Right ventricle myocardium inferior (tissue), 1 donor: ENCODE measurements at regions not wholly inside any gene's neighbourhood (a gene's known extent, or its start where the extent isn't known, plus 50 kb on each side); places are given as distances from the start of the nearest gene placed in this dataset.

Experiments
- ATAC-seq: fragments of 200-7000 bp; cut with Tn5 transposase; one replicate; pipeline ENCODE4 v1.9.1; 2020; ENCODE audit warnings: mild to moderate bottlenecking, moderate library complexity
- DNase-seq: peaks from one replicate; pipeline ENCODE4 v3.0.0; 2021; ENCODE audit errors: missing footprints
- intact Hi-C: fragments of 100-400 bp; cut with DNase I; formaldehyde crosslinking; loops from one replicate; pipeline ENCODE4 v1.11.0; 2022
- donor health status: DM: no; HTN: yes; CAD: no; lungs with severe emphysema.

DNA sequence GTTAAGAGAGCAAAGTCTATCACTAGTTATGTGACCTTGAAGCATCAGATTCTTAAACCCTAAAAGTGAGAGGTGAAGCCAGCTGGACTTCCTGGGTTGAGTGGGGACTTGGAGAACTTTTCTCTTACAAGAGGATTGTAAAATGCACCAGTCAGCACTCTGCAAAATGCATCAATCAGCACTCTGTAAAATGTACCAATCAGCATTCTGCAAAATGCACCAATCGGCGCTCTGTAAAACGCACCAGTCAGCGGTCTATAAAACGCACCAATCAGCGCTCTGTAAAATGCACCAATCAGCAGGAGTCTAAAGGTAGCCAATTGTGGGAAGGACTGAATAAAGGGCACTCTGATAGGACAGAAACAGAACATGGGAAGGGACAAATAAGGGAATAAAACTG is 291.6 kb upstream of the FAM98A start:
- DNase-seq (no peak), ATAC-seq (no peak)
- intact Hi-C loops = loop anchor here (2.0 kb wide), 1 partner anchor 14 kb away; no protein-coding TSS in a partner anchor

DNA sequence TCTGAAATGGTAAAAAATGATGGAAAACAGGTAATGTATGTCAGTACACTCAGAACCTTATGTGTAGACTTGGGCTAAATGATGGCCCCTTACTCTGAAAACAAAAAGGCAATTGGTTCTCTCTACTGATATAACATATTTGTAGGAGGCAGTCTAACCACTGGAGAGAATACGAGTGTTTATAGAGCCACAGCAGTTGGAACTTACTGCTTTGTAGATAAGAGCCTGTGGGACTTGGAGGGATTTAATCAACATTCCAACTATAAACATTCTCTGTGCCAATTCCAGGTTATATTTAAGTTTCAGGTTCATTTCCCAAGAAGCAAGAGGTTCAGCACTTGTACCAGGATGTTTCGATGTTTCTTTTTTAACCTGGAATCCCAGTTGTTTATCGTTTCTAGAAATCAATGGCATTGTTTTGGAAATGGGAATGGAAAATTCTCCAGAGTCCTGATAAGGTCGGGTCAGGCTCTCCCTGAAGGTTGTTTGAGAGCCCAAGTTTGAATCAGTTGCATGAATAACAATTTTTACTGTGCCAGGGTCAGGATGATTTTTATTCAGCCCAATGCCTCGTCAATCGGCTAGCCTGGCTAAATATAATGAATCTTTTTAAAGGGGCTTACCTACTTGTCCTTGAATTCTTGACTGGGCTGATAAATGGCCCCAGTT is 278.4 kb upstream of the FAM98A start:
- DNase-seq (no peak), ATAC-seq (peak; percentile 79)
- intact Hi-C loops = loop anchor here (2.0 kb wide), 1 partner anchor 13 kb away; no protein-coding TSS in a partner anchor

DNA sequence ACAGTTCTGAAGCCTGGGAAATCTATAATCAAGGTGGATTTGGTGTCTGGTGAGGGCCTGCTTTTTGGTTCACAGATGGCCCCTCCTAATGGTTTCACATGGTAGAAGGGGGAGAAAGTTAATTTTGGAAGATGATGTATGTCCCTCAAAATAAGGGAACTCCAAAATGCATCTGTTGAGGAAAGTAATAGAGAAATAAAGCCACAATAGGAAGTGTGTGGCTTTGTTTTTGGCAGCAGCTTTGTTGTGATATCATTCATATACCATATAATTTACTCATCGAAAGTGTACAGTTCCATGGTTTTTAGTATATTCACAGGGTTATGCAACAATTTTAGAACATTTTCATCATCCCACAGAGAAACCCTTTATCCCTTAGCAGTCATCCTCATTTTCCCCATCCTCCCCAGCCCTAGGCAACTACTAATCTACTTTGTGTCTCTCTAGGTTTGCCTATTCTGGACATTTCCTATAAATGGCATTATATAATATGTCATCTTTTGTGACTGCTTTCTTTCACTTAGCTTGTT is 274.0 kb upstream of the FAM98A start:
- no peak for DNase-seq
- intact Hi-C loops = no loop called here

DNA sequence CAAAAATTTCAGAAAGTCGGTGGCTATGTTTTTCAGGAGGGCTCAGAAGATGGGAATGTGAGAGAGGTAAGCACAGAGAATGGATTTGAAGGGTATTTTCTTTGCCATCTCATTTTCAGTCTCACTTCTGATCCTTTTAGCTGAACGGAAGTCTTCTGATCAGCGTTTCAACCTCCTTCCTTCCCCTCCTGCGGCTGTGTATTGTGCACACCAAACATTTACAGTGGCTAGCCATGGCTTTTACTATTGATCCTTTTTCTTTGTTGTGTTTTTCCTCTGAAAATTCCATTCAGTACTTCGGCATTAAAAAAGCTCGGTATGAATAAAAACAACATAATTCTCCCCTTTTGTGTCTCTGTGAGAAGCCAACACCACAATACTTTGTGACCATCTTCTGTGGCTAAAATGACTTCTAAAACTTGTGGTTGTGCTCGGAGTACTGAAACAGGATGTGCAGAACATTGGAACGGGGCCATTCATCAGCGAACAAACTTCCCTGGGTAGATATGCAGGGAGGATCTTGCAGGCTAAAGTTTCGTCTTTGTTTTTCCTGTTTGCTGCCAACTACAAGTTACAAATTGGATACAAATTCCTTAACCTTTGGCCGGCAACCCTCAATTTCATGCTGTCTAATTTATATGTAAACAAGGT is 260.8 kb upstream of the FAM98A start:
- intact Hi-C loops = no loop called here
- DNase-seq (no peak), ATAC-seq (no peak)

More for the DNA sequence above, 274.0 kb upstream of the FAM98A start:
- no peak for ATAC-seq

DNA sequence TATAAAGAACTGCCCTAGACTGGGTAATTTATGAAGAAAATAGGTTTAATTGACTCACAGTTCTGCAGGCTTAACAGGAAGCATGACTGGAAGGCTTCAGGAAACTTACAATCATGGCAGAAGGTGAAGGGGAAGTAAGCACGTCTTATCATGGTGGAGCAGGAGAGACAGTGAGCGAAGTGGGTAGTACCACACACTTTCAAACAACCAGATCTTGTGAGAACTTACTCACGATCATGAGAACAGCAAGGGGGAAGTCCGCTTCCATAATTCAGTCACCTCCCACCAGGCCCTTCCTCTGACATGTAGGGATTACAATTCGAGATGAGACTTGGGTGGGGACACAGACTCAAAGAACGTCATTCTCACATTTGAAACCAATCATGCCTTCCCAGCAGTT is 260.1 kb upstream of the FAM98A start:
- no peak for DNase-seq
- ATAC-seq = no peak

DNA sequence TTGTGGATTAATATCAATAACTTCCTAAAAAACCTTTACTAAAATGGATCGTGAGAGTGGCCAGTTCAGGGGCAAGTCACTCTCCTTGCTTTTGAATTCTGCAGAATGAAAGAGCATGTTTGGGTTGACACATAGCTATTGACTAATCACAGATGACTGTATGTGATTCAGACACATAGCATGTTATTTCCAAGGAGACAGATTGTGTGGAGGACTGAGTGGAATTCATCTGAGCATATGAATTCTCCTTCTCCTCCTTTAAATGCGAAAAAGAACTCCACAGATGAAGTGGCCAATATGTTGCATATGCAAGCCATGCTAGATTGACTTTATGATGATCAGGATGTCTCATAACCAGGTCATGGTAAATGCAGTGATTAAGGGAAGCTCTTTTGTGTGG is 249.4 kb upstream of the FAM98A start:
- no peak for DNase-seq
- intact Hi-C loops = no loop called here
- no peak for ATAC-seq

More for the DNA sequence above, 260.1 kb upstream of the FAM98A start:
- intact Hi-C loops = no loop called here

DNA sequence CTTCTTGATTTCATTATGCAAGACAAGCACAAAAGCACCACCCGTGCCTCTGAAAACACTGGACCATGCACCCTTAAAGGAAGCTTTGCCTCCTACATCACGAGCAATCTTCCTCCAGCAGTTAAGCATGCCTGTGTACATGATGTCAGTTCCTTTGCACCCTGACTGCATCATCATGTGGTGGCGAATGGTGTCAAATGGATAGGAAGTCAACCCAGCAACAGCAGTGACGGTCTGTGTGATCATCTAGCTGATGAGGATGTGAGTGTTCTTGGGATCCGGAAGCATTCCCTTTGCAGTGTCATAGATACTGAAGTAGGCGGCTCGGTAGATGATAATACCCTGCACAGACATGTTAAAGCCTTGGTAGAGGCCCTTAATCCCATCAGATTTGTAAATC is 240.7 kb upstream of the FAM98A start:
- intact Hi-C loops = no loop called here
- no peak for ATAC-seq
- DNase-seq = no peak

DNA sequence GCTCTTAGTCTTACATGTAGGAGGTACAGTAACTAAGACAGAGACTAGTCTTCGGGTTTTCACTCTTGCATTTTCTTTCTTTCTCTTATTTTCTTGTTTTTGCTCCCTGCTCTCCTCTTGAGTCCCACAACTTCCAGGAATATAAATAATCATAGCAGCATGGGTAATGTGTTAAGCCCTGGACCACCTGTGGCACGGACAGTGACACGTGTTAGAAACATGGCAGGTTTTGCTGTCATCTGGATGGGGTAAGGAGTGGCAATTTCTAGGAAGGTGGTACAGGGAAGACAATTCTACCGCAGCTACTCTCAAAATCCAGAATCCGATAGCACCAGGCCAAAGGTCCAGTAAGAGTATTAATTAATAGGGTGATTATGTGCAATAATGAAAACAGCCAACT is 237.5 kb upstream of the FAM98A start:
- no peak for ATAC-seq
- intact Hi-C loops = no loop called here
- DNase-seq = no peak

DNA sequence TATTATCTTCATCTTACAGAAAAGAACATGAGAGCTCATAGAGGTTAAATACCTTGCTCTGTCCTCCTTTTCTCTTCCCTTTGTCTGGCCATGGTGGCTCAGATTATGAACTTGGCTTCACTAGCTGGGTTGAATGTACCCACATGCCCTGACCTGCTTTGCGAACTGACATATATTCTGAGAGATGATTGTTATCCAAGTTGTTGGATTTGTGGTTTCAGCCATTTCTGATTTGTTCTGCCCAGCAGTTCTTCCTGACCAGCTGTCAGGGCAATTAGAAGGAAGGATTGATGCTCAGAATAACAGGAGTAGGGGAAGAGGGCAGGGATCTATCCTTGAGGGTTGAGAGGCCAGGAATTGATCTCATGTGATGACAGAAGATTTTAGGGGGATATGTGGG is 236.8 kb upstream of the FAM98A start:
- intact Hi-C loops = no loop called here
- ATAC-seq (no peak), DNase-seq (no peak)

DNA sequence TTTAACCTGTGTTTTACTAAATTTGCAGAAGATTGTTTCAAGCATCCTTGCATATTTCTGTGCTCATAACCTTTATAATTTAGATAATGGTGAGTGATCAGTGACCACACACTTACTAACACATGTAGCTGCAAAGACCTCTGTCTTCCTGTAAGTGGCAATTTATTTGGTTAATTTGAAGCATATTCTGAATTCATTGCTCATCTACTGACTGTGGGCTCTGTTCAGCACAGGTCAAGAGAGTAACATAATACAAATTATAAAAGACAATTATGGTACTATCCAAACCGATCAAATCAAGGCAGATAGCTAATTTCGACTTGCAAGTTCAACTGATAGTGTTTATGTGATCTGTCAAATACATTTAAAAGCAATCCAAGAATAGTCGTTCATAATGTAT is 223.9 kb upstream of the FAM98A start:
- ATAC-seq (no peak), DNase-seq (no peak)
- intact Hi-C loops = no loop called here

DNA sequence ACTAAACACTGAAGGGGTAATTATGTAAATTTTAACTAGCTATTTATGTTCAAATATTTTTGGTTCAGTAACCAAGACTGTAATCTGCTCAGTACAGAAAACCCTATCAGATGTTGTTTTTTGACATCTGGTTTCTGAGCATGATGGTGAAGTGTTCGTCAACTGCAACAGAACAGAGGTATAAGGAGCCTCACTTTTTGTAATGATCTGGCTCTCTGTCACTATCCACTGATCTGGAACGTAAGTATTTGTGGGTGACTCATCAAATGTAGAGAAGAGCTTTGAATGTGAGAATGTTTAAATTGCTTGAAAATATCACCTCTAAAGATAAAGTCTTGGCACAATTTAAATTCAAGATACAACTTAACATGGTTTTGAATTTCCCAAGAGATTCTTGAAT is 213.6 kb upstream of the FAM98A start:
- intact Hi-C loops = no loop called here
- DNase-seq = no peak
- no peak for ATAC-seq

DNA sequence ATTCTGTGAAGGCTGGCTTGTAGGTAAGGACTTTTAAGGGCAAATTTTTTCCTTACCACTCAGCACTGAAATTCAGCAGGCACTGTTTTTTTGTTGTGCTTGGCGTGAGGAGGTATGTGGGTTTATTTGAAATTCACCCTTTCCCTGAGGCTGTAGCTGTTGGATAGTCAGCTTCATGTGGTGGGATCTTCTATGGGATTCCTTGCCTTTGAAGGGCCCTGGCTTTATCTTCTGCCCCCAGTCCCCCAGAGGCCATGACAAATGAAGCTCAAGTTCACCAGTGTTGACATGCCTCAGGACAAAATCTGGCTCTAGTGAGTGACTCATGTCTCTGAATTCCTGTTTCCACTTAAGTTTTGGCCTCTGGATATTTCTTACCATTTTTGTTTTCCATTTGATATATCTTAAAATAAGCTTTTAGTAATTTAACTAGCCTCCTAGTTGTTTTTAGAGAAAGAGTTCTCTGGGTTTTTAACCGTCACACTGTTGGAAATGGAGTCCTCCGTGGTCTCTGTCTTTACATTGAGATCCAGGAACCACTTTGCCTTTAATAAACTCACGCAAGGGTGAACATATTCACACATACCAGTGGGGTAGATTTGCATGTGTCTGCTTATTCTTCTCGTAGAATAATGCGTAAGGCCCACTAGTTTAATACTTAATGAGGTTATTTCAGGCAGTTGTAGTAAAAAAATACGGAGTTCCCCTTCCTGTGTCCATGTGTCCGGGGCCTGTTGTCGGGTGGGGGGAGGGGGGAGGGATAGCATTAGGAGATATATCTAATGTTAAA is 211.1 kb upstream of the FAM98A start:
- ATAC-seq (no peak), DNase-seq (no peak)
- intact Hi-C loops = no loop called here

DNA sequence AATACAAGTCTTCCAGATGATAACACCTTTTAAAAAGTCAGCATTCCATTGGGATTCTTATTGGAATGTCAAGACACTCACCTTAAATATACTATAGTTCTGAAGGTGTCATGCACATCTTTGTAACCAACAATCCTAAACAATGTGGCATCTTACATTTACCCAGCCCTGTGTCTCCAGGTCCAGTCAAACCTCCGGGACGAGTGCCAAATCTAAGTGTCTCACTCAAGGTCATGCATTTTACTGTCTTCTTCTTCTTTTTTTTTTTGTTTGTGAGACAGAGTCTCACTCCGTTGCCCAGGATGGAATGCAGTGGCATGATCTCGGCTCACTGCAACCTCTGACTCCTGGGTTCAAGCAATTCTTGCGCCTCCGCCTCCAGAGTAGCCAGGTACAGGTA is 206.9 kb upstream of the FAM98A start:
- ATAC-seq (no peak), DNase-seq (no peak)
- intact Hi-C loops = no loop called here

DNA sequence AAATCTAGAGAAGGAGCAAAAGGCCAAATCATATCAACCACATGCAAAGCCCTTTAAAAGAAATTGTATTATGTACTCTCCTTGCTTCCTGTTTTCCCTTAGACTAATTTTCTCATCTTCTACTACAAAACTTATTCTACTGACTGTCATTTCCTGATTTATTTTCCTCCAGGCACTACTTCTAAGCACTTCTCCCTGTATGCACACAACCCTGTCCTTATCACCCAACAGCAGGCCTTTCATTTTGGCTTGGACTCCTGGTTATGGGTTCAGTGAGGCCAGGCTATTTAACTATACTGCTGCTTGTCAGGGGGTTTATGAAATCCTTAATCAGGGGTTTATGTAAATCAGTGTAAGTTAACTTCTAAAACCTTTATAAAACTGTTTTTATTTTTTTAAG is 205.1 kb upstream of the FAM98A start:
- ATAC-seq = no peak
- intact Hi-C loops = no loop called here

DNA sequence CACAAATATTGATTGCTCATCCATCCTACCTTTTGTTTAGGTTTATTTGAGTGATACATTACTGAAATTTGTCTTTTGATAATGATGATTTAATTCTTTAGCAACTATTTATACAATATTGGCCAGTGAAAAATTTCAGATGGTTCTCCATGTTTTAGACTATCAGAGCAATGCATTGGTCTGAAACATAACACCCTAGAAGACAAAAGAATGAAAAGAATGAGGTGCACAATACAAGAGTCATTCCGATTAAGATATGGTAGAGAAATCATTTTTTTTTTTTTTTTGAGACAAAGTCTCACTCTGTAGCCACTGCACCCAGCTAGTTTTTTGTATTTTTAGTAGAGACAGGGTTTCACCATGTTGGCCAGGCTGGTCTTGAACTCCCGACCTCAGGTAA is 197.4 kb upstream of the FAM98A start:
- intact Hi-C loops = no loop called here
- no peak for DNase-seq

More for the DNA sequence above, 205.1 kb upstream of the FAM98A start:
- no peak for DNase-seq

DNA sequence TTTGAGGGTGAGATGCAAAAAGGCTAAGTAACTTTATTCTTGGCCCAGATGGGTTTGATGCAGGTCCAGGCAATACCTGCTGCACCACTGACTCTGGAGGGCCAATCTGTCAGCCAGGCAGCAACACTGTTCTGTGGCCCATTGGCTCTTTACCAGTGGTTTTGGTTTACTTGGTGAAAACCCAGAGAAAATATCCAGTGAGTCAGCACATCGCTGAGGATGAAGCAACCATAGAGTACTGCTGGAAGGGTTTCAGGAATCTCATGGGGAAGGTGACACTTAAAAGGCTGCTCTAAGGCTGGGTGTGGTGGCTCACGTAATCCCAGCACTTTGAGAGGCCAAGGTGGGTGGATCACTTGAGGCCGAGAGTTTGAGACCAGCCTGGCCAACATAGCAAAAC is 192.5 kb upstream of the FAM98A start:
- no peak for DNase-seq
- no peak for ATAC-seq
- intact Hi-C loops = no loop called here

More for the DNA sequence above, 197.4 kb upstream of the FAM98A start:
- no peak for ATAC-seq

DNA sequence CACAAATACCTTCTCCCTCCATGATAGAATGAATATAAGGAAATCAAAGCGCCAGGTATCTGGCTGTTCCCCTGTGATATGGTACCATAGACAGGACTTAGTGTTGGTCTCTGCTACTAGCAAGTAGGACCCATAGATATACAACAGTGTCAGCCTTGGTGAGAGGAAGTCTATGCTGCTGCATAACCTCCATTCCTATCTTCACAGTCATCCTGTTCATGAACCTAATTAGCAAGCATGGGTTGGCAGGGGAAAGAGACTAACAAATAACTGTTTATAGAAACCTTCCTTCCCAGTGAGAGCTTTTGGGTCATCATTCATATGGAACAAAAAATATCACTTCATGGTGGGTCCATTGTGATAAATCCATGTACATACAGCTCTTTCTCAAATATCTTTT is 188.9 kb upstream of the FAM98A start:
- intact Hi-C loops = no loop called here
- ATAC-seq = no peak
- DNase-seq = no peak

DNA sequence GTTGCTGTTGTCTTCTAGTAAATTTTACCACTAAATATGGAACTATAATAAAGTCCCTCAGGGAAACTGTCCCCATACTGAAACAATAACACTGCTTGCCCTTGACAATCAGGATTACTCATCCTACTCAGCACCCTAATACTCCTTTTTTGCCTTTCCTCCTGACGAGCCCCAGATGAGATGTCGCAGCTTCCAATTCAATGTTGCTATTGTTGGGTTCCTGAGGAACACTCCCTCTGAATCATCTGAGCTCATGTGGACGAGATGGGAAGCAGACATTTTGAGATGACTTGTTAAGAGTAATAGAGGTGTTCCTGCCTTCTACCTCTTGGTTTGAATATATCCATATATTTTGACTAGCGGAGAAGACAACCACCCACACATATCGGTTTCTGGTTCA is 187.8 kb upstream of the FAM98A start:
- intact Hi-C loops = no loop called here
- ATAC-seq (no peak), DNase-seq (no peak)

DNA sequence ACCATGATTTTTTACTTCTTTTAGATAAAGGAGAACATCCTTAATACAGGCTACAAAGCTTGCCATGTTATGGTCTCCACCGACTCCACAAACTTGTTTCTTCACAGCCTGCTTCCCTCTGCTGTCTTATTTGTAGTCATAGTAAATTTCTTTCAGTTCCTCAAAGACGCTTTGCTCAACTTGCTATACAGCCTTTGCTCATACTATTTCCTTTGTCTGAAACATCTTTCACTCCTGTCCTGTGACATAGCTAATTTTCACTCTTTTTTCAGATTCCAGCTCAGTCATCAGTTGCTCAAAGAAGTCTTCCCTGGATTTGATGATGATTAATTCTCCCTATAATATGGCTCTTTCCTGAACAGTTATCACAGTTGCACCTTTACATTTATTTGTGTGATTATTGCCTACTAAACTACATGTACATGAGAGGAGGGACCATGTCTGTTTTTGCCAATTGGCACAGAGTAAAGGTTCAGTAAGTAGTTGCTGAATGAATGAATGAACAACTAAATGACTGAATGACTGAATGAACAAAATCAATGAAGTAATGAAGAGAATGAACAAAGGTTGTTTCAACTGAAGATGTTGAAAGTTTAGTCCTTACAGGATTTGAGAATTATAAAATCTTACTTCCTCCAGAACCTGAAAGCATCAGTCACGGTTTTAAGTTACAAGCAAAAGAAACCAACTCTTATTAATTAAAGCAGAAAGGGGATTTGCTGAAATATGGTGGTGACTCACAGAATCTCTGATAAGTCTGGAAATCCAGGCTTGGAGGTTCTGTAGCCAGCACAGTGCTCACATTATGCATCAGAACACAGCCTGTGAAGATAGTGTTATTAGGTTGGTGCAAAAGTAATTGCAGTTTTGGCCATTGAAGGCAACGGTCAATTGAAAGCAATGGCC is 186.4 kb upstream of the FAM98A start:
- DNase-seq = no peak
- intact Hi-C loops = no loop called here
- ATAC-seq = no peak
